ENCODE measurements at regions not wholly inside any gene's neighbourhood (a gene's known extent, or its start where the extent isn't known, plus 50 kb on each side); places are given as distances from the start of the nearest gene placed in this dataset.

- TF ChIP-seq, protein P1, sequence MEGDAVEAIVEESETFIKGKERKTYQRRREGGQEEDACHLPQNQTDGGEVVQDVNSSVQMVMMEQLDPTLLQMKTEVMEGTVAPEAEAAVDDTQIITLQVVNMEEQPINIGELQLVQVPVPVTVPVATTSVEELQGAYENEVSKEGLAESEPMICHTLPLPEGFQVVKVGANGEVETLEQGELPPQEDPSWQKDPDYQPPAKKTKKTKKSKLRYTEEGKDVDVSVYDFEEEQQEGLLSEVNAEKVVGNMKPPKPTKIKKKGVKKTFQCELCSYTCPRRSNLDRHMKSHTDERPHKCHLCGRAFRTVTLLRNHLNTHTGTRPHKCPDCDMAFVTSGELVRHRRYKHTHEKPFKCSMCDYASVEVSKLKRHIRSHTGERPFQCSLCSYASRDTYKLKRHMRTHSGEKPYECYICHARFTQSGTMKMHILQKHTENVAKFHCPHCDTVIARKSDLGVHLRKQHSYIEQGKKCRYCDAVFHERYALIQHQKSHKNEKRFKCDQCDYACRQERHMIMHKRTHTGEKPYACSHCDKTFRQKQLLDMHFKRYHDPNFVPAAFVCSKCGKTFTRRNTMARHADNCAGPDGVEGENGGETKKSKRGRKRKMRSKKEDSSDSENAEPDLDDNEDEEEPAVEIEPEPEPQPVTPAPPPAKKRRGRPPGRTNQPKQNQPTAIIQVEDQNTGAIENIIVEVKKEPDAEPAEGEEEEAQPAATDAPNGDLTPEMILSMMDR (IDR thresholded peaks at IDR 0.05): no peak
- TF ChIP-seq POLR2A (IDR thresholded peaks at IDR 0.05): no peak
These were observed 149.1 kb upstream of the SPRED1 start for GRCh38 chr15:38103564-38103963.

Data from breast epithelium (tissue), 3 donors.